Fibroblast of pulmonary artery (primary cell): ENCODE measurements at regions not wholly inside any gene's neighbourhood (a gene's known extent, or its start where the extent isn't known, plus 50 kb on each side); places are given as distances from the start of the nearest gene placed in this dataset.

Experiments used
- DNase-seq: peaks from one replicate; pipeline ENCODE4 v3.0.0-alpha.2; 2010; ENCODE audit warnings: low read depth
- H3K4me3 ChIP-seq: replicated peaks from 2 replicates; pipeline ENCODE4 v1.5.1; 2011; ENCODE audit warnings: low read depth, mild to moderate bottlenecking, control low read depth, low read length, moderate library complexity
- TF ChIP-seq, protein P1 (sequence below): IDR thresholded peaks from 2 replicates; pipeline ENCODE4 v1.5.1; 2011; ENCODE audit warnings: mild to moderate bottlenecking, control low read depth, low read length, inconsistent platforms; ENCODE audit errors: missing control alignments

DNA sequence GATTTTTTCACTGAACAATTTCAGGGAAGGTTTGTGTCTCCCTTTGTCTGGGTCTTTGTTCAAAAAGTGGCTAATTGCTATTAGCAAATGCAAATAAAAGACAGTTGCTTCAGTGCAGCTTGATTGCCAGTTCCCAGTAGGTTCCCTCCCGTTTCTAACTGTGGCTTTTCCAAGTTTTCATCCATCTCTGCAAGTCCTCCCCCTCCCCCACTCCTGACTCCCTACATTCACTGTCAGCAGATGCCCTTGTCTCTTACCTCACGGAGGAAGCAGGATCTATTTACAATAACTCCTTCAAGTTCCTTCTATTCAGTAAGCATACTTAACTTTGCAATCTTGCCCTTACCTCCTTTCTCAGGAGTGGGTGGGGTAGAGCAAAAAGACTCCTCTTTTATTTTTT is 55.4 kb upstream of the SCEL start:
- TF ChIP-seq, protein P1, sequence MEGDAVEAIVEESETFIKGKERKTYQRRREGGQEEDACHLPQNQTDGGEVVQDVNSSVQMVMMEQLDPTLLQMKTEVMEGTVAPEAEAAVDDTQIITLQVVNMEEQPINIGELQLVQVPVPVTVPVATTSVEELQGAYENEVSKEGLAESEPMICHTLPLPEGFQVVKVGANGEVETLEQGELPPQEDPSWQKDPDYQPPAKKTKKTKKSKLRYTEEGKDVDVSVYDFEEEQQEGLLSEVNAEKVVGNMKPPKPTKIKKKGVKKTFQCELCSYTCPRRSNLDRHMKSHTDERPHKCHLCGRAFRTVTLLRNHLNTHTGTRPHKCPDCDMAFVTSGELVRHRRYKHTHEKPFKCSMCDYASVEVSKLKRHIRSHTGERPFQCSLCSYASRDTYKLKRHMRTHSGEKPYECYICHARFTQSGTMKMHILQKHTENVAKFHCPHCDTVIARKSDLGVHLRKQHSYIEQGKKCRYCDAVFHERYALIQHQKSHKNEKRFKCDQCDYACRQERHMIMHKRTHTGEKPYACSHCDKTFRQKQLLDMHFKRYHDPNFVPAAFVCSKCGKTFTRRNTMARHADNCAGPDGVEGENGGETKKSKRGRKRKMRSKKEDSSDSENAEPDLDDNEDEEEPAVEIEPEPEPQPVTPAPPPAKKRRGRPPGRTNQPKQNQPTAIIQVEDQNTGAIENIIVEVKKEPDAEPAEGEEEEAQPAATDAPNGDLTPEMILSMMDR = no peak
- peak; percentile 3 for DNase-seq

DNA sequence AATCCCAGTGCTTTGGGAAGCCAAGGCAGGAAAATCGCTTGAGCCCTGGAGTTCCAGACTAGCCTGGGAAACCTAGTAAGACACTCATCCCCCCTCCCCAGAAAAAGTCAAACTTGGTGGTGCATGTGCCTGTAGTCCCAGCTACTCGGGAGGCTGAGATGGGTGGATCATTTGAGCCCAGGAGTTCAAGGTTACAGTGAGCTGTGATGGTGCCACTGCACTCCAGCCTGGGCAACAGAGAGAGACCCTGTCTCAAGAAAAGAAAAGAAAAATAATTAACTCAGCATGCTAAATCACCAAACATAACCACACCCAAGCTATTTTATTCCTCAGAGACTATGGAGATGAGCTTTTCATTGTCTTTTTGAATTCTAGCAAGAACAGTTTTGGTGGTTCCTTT is 56.2 kb upstream of the SCEL start:
- no peak overlapping the region for H3K4me3 ChIP-seq
- no peak for DNase-seq
- TF ChIP-seq, protein P1 = no peak

More for the DNA sequence above, 55.4 kb upstream of the SCEL start:
- H3K4me3 ChIP-seq = no peak overlapping the region

DNA sequence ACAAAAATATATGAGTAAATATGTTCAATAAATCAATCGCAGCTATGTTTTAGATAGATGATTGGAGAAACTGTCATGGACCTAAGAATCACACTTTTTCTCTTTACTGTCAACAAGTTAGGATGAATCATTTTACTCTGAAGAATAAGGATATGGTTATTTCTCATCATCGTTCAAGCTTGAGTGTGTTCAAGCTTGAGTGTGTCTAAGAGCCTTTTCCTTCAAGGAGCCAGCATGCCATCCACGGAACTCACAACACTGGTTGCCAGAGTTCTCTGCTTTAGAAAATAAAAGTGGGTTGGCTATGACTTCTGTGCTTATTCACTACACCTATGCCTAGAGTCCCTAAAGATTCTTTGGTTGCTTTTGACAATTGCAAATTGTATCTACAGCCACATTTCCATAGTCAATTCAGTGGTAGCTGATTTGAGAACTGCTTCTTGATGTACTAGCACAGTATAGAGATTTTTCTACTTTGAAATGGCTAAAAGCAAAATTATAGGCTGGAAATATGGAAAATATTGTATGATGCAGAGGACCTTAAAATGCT is 58.1 kb upstream of the SCEL start:
- TF ChIP-seq, protein P1 = no peak

DNA sequence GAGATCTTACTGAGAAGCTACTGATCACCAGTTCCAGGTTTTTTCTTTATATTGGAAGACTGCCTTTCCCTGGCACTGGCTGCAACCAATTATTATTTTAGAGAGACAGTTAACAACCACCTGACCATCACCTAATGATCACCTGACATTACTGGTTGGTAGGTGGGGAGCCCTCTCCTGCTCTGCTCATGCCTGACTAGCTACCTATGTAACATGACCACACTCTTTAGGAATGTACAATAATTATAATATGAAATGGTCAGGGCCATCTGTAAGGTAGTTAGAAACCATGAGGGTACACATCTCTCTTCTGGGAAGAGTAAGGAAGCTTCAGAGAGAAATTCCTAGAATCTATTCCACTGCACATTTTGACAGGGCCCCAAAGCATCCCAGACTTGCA is 59.0 kb upstream of the SCEL start:
- TF ChIP-seq, protein P1 = no peak
- no peak overlapping the region for H3K4me3 ChIP-seq
- no peak for DNase-seq

More for the DNA sequence above, 58.1 kb upstream of the SCEL start:
- H3K4me3 ChIP-seq = no peak overlapping the region
- DNase-seq = no peak

DNA sequence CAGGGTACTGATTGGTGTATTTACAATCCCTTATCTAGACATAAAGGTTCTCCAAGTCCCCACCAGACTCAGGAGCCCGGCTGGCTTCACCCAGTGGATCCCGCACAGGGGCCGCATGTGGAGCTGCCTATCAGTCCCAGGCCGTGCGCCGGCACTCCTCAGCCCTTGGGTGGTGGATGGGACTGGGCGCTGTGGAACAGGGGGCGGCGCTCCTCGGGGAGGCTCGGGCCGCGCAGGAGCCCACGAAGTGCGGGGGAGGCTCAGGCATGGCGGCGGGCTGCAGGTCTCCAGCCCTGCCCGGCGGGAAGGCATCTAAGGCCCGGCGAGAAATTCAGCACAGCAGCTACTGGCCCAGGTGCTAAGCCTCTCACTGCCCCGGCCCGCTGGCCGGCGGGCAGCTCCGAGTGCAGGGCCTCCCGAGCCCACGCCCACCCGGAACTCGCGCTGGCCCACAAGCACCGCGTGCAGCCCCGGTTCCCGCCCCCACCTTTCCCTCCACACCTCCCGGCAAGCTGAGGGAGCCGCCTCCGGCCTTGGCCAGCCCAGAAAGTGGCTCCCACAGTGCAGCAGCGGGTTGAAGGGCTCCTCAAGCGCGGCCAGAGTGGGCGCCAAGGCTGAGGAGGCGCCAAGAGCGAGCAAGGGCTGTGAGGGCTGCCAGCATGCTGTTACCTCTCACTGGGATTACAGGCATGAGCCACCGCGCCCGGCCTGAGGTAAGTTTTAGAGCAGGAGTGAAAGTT is 60.0 kb upstream of the SCEL start:
- DNase-seq = no peak
- H3K4me3 ChIP-seq = no peak overlapping the region
- TF ChIP-seq, protein P1 = no peak

DNA sequence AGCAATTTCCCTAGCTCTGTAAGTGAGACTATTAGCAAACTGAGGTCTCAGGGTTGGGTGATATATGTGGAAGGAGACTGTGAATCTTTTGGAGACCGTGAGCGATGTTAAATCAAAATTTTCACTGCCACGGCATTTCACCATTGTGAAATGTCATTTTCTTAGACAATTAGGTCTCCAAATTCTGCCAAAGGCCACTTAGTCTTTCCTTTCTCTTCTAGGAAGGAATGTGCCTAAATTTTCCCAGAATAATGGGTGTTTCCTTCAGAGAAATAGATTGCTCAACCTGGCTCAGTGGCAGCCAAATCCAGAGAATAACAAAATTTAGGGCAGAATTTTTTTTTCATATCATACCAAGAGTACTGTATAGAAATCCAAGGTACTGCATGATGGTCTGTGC is 64.5 kb upstream of the SCEL start:
- DNase-seq = no peak
- TF ChIP-seq, protein P1 = no peak
- H3K4me3 ChIP-seq = no peak overlapping the region
